GM19452 (cell line): ENCODE measurements at regions not wholly inside any gene's neighbourhood (a gene's known extent, or its start where the extent isn't known, plus 50 kb on each side); places are given as distances from the start of the nearest gene placed in this dataset.

Experiments used
- ATAC-seq: cut with Tn5 transposase; IDR thresholded peaks from one replicate; pipeline ENCODE4 v1.9.1; 2021; ENCODE audit not compliant: unreplicated experiment

GRCh38 chr11:112355726-112356125 is 95.1 kb upstream of the PLET1 start:
- no peak for ATAC-seq

GRCh38 chr11:112357488-112357887 is 96.8 kb upstream of the PLET1 start:
- ATAC-seq = no peak

- ATAC-seq = no peak
Observed at GRCh38 chr11:112361396-112361795, 100.7 kb upstream of the PLET1 start.

- no peak for ATAC-seq
Observed at GRCh38 chr11:112363527-112363926, 102.9 kb upstream of the PLET1 start.

GRCh38 chr11:112364962-112365481 is 104.4 kb upstream of the PLET1 start:
- ATAC-seq = no peak

GRCh38 chr11:112366012-112366411 is 105.4 kb upstream of the PLET1 start:
- ATAC-seq = no peak

GRCh38 chr11:112366777-112367176 is 106.1 kb upstream of the PLET1 start:
- ATAC-seq = no peak

GRCh38 chr11:112367461-112367860 is 106.8 kb upstream of the PLET1 start:
- ATAC-seq = no peak

- no peak for ATAC-seq
Observed at GRCh38 chr11:112367895-112368294, 107.2 kb upstream of the PLET1 start.

GRCh38 chr11:112368381-112368780 is 107.7 kb upstream of the PLET1 start:
- ATAC-seq = no peak

GRCh38 chr11:112369374-112369773 is 108.7 kb upstream of the PLET1 start:
- no peak for ATAC-seq

- no peak for ATAC-seq
Observed at GRCh38 chr11:112369916-112370315, 109.3 kb upstream of the PLET1 start.

GRCh38 chr11:112374486-112375140 is 114.0 kb upstream of the PLET1 start:
- no peak for ATAC-seq

GRCh38 chr11:112377946-112378345 is 117.3 kb upstream of the PLET1 start:
- ATAC-seq = no peak

- no peak for ATAC-seq
Observed at GRCh38 chr11:112380464-112380863, 119.8 kb upstream of the PLET1 start.

GRCh38 chr11:112381578-112381977 is 120.9 kb upstream of the PLET1 start:
- ATAC-seq = no peak

GRCh38 chr11:112382561-112382960 is 121.9 kb upstream of the PLET1 start:
- no peak for ATAC-seq

- no peak for ATAC-seq
Observed at GRCh38 chr11:112388496-112388895, 127.8 kb upstream of the PLET1 start.

GRCh38 chr11:112391086-112391485 is 130.4 kb upstream of the PLET1 start:
- no peak for ATAC-seq

- no peak for ATAC-seq
Observed at GRCh38 chr11:112392904-112393303, 132.2 kb upstream of the PLET1 start.

GRCh38 chr11:112394304-112394703 is 133.6 kb upstream of the PLET1 start:
- ATAC-seq = no peak

- no peak for ATAC-seq
Observed at GRCh38 chr11:112396076-112396475, 135.4 kb upstream of the PLET1 start.
